ENCODE measurements at regions not wholly inside any gene's neighbourhood (a gene's known extent, or its start where the extent isn't known, plus 50 kb on each side); places are given as distances from the start of the nearest gene placed in this dataset.

- TF ChIP-seq CSDC2 (CRISPR knock-in tag; IDR thresholded peaks at IDR 0.05) (no peak), PPARA (CRISPR knock-in tag; IDR thresholded peaks at IDR 0.05; ENCODE audit: borderline replicate concordance) (no peak), BACH2 (CRISPR knock-in tag; IDR thresholded peaks at IDR 0.05; ENCODE audit: borderline replicate concordance) (no peak), POU6F1 (CRISPR knock-in tag; IDR thresholded peaks at IDR 0.05; ENCODE audit: borderline replicate concordance, low read depth) (no peak), CSRNP3 (CRISPR knock-in tag; IDR thresholded peaks at IDR 0.05) (no peak), ARNTL (CRISPR knock-in tag; IDR thresholded peaks at IDR 0.05; ENCODE audit: borderline replicate concordance, low read depth) (no peak), PATZ1 (CRISPR knock-in tag; IDR thresholded peaks at IDR 0.05; ENCODE audit: borderline replicate concordance) (no peak), ISL1 (CRISPR knock-in tag; IDR thresholded peaks at IDR 0.05) (no peak), OSR1 (CRISPR knock-in tag; IDR thresholded peaks at IDR 0.05) (no peak), TOX (CRISPR knock-in tag; IDR thresholded peaks at IDR 0.05; ENCODE audit: borderline replicate concordance) (no peak), CREB5 (CRISPR knock-in tag; IDR thresholded peaks at IDR 0.05; ENCODE audit: low read depth) (no peak), TCF4 (CRISPR knock-in tag; IDR thresholded peaks at IDR 0.05; ENCODE audit: borderline replicate concordance) (no peak), TSHZ2 (CRISPR knock-in tag; IDR thresholded peaks at IDR 0.05) (no peak), ZNF8 (CRISPR knock-in tag; IDR thresholded peaks at IDR 0.05) (no peak), GLIS3 (CRISPR knock-in tag; IDR thresholded peaks at IDR 0.05) (no peak), ZNF70 (CRISPR knock-in tag; IDR thresholded peaks at IDR 0.05) (no peak), ESRRG (CRISPR knock-in tag; IDR thresholded peaks at IDR 0.05) (no peak), ZFP30 (CRISPR knock-in tag; IDR thresholded peaks at IDR 0.05) (no peak), ZC3H10 (CRISPR knock-in tag; IDR thresholded peaks at IDR 0.05) (no peak), ZFP3 (CRISPR knock-in tag; IDR thresholded peaks at IDR 0.05) (no peak)
- no peak for ATAC-seq
Measured at GRCh38 chr13:68345963-68346531, 1115.9 kb upstream of the PCDH9 start.

GRCh38 chr13:68323124-68323523 is 1093.0 kb upstream of the PCDH9 start:
- ATAC-seq, result no peak
- no peak for TF ChIP-seq ZFP3 (CRISPR knock-in tag; IDR thresholded peaks at IDR 0.05)
- TF ChIP-seq TOX (CRISPR knock-in tag; IDR thresholded peaks at IDR 0.05; ENCODE audit: borderline replicate concordance), result no peak
- no peak for TF ChIP-seq SNAI2 (CRISPR knock-in tag; IDR thresholded peaks at IDR 0.05)
- TF ChIP-seq ZNF70 (CRISPR knock-in tag; IDR thresholded peaks at IDR 0.05), result no peak
- TF ChIP-seq PATZ1 (CRISPR knock-in tag; IDR thresholded peaks at IDR 0.05; ENCODE audit: borderline replicate concordance), result no peak
- TF ChIP-seq TCF4 (CRISPR knock-in tag; IDR thresholded peaks at IDR 0.05; ENCODE audit: borderline replicate concordance), result no peak
